SK-N-SH (cell line): ENCODE measurements at regions not wholly inside any gene's neighbourhood (a gene's known extent, or its start where the extent isn't known, plus 50 kb on each side); places are given as distances from the start of the nearest gene placed in this dataset.

Experiments
- CTCF ChIA-PET: fragments of 300-600, 350-600 bp; formaldehyde crosslinking; extraction: SDS; loops from one replicate; lab custom pipeline; 2021; lab: Yijun Ruan, JAX
- POLR2A ChIA-PET: fragments of 350-600 bp; sonication (Branson Sonifier 250); formaldehyde crosslinking; extraction: SDS; loops from one replicate; lab custom pipeline; 2020; ENCODE audit warnings: antibody characterized with exemption, inconsistent platforms; lab: Yijun Ruan, JAX
- DNase-seq: peaks from one replicate; pipeline ENCODE4 v3.0.0; 2012
- H2AFZ ChIP-seq: fragments of 200-600 bp; sonication (generic); 2 replicates; pipeline ENCODE4 v1.8.1; 2016; ENCODE audit warnings: antibody characterized with exemption, mild to moderate bottlenecking, low read depth
- H3F3A ChIP-seq: fragments of 200-600 bp; sonication (generic); replicated peaks from 2 replicates; pipeline ENCODE3; 2016; ENCODE audit warnings: antibody characterized with exemption, mild to moderate bottlenecking; ENCODE audit not compliant: insufficient read depth
- H3K27ac ChIP-seq, 2 experiments: fragments of 200-500 bp in 1 of 2; fragments of 200-600 bp in 1 of 2; sonication (Bioruptor generic) in 1 of 2; sonication (generic), shearing (Covaris generic) in 1 of 2; 2 replicates each; pipeline versions ENCODE4 v1.5.1 to v1.6.1; 2014 to 2016; ENCODE audit warnings: low read depth in 2 of 2, inconsistent platforms in 1 of 2, low read length in 1 of 2, mild to moderate bottlenecking in 1 of 2, mixed read lengths in 1 of 2
- H3K27me3 ChIP-seq: fragments of 200-600 bp; sonication (generic), shearing (Covaris generic); 2 replicates; pipeline ENCODE4 v1.6.1; 2016; ENCODE audit warnings: mixed run types; ENCODE audit not compliant: insufficient read depth
- H3K36me3 ChIP-seq, 2 experiments: fragments of 200-500 bp in 1 of 2; fragments of 200-600 bp in 1 of 2; sonication (Bioruptor generic) in 1 of 2; sonication (generic) in 1 of 2; replicated peaks in 1 of 2; 2 replicates each; pipeline versions ENCODE3 to v1.5.1; 2014 to 2016; ENCODE audit warnings: low read length in 1 of 2, mild to moderate bottlenecking in 1 of 2; ENCODE audit not compliant: insufficient read depth in 2 of 2, control insufficient read depth in 1 of 2
- H3K4me1 ChIP-seq, 2 experiments: fragments of 200-500 bp in 1 of 2; fragments of 200-600 bp in 1 of 2; sonication (Bioruptor generic) in 1 of 2; sonication (generic), shearing (Covaris generic) in 1 of 2; 2 replicates each; pipeline versions ENCODE4 v1.5.1 to v1.6.1; 2014 to 2016; ENCODE audit warnings: low read depth in 1 of 2, low read length in 1 of 2, mixed run types in 1 of 2; ENCODE audit not compliant: insufficient read depth in 2 of 2, control insufficient read depth in 1 of 2
- H3K4me2 ChIP-seq: fragments of 200-600 bp; sonication (generic), shearing (Covaris generic); 2 replicates; pipeline ENCODE4 v1.6.1; 2017; ENCODE audit warnings: mixed run types
- H3K4me3 ChIP-seq, 2 experiments: fragments of 200-500 bp in 1 of 2; fragments of 200-600 bp in 1 of 2; sonication (Bioruptor generic) in 1 of 2; sonication (generic), shearing (Covaris generic) in 1 of 2; 2 replicates each; pipeline versions ENCODE4 v1.5.1 to v1.8.1; 2014 to 2016; ENCODE audit warnings: low read depth in 2 of 2, inconsistent platforms in 1 of 2, low read length in 1 of 2, mild to moderate bottlenecking in 1 of 2, mixed read lengths in 1 of 2, moderate library complexity in 1 of 2
- H3K79me2 ChIP-seq: fragments of 200-600 bp; sonication (generic); 2 replicates; pipeline ENCODE4 v1.8.1; 2017; ENCODE audit warnings: mild to moderate bottlenecking; ENCODE audit not compliant: insufficient read depth
- H3K9ac ChIP-seq: fragments of 200-600 bp; sonication (generic); 2 replicates; pipeline ENCODE4 v1.6.1; 2017; ENCODE audit warnings: mixed run types
- H3K9me2 ChIP-seq: fragments of 200-600 bp; sonication (generic); 2 replicates; pipeline ENCODE4 v1.6.1; 2017; ENCODE audit warnings: mixed run types
- H3K9me3 ChIP-seq: fragments of 200-600 bp; sonication (generic); 2 replicates; pipeline ENCODE4 v1.6.1; 2017; ENCODE audit warnings: mixed run types, mild to moderate bottlenecking, moderate library complexity
- H4K20me1 ChIP-seq: fragments of 200-600 bp; sonication (generic); 2 replicates; pipeline ENCODE4 v1.6.1; 2017; ENCODE audit warnings: mild to moderate bottlenecking, mixed run types; ENCODE audit not compliant: insufficient read depth
- EP300 ChIP-seq, 2 experiments: IDR thresholded peaks; 2 replicates each; pipeline versions ENCODE4 v1.4.0 to v1.6.1; 2012; ENCODE audit warnings: borderline replicate concordance in 1 of 2, low read depth in 1 of 2, low read length in 1 of 2
- EZH2phosphoT487 ChIP-seq: fragments of 200-600 bp; sonication (generic); IDR thresholded peaks from 2 replicates; pipeline ENCODE4 v1.6.1; 2017; ENCODE audit warnings: low read depth, mixed run types, mild to moderate bottlenecking, antibody characterized with exemption, moderate library complexity, borderline replicate concordance
- FOSL2 ChIP-seq: IDR thresholded peaks from 2 replicates; pipeline ENCODE4 v1.4.0; 2012; ENCODE audit warnings: low read depth, mild to moderate bottlenecking, moderate library complexity, borderline replicate concordance
- FOXM1 ChIP-seq: IDR thresholded peaks from 2 replicates; pipeline ENCODE4 v1.4.0; 2012; ENCODE audit warnings: low read depth, mild to moderate bottlenecking
- GABPA ChIP-seq: IDR thresholded peaks from 2 replicates; pipeline ENCODE4 v1.4.0; 2012; ENCODE audit warnings: low read depth, mild to moderate bottlenecking
- MAX ChIP-seq: IDR thresholded peaks from 2 replicates; pipeline ENCODE4 v1.4.0; 2012; ENCODE audit warnings: low read depth
- MEF2A ChIP-seq: IDR thresholded peaks from 2 replicates; pipeline ENCODE4 v1.4.0; 2012; ENCODE audit warnings: low read depth, borderline replicate concordance
- NFIC ChIP-seq: IDR thresholded peaks from 2 replicates; pipeline ENCODE4 v1.4.0; 2012; ENCODE audit warnings: borderline replicate concordance
- NRF1 ChIP-seq: IDR thresholded peaks from 2 replicates; pipeline ENCODE4 v1.6.1; 2012; ENCODE audit warnings: low read depth, mild to moderate bottlenecking, low read length
- POLR2AphosphoS5 ChIP-seq: IDR thresholded peaks from 2 replicates; pipeline ENCODE4 v1.6.1; 2012; ENCODE audit warnings: low read depth, low read length
- RCOR1 ChIP-seq: fragments of 150-350 bp; IDR thresholded peaks from 2 replicates; pipeline ENCODE4 v1.6.1; 2017; ENCODE audit warnings: antibody characterized with exemption, low read length
- REST ChIP-seq: IDR thresholded peaks from 2 replicates; pipeline ENCODE4 v1.6.1; 2012; ENCODE audit warnings: mild to moderate bottlenecking, low read depth, low read length, moderate library complexity
- RFX5 ChIP-seq: IDR thresholded peaks from 2 replicates; pipeline ENCODE4 v1.6.1; 2012; ENCODE audit warnings: mild to moderate bottlenecking, improper control_type of control experiment, low read length
- SIN3A ChIP-seq: IDR thresholded peaks from 2 replicates; pipeline ENCODE4 v1.6.1; 2012; ENCODE audit warnings: low read depth, mild to moderate bottlenecking, low read length, moderate library complexity, borderline replicate concordance
- SMC3 ChIP-seq: IDR thresholded peaks from 2 replicates; pipeline ENCODE4 v1.6.1; 2012; ENCODE audit warnings: low read depth, low read length, improper control_type of control experiment
- TAF1 ChIP-seq: IDR thresholded peaks from 2 replicates; pipeline ENCODE4 v1.6.1; 2012; ENCODE audit warnings: low read depth, mild to moderate bottlenecking, low read length, moderate library complexity, borderline replicate concordance
- TEAD4 ChIP-seq: IDR thresholded peaks from 2 replicates; pipeline ENCODE4 v1.4.0; 2012; ENCODE audit warnings: mild to moderate bottlenecking, borderline replicate concordance; ENCODE audit not compliant: insufficient read depth
- USF1 ChIP-seq: IDR thresholded peaks from 2 replicates; pipeline ENCODE4 v1.4.0; 2012; ENCODE audit warnings: low read depth, borderline replicate concordance
- YY1 ChIP-seq: IDR thresholded peaks from 2 replicates; pipeline ENCODE4 v1.4.0; 2012; ENCODE audit warnings: low read depth, mild to moderate bottlenecking
- WGBS: methylation state at CpG from one replicate; pipeline ENCODE4 v1.1.6; 2017; ENCODE audit warnings: low lambda C conversion rate; 5-methylcytosine and 5-hydroxymethylcytosine counted together

- no peak for TF ChIP-seq NFIC
- TF ChIP-seq EP300 (IDR thresholded peaks at IDR 0.05; ENCODE audit: borderline replicate concordance in 1 of 2, low read depth in 1 of 2, low read length in 1 of 2): no peak
- no peak for TF ChIP-seq RCOR1
- TF ChIP-seq FOXM1: no peak
- TF ChIP-seq, all 33 proteins: peak for 0
These were observed 134.6 kb upstream of the RAB12 start (continued) for GRCh38 chr18:8474661-8475060.

- Histone ChIP-seq H4K20me1 (no peaks in the 10 kb centered on the region), H3K4me2 (no peak overlapping the region), H3F3A (no peaks in the 10 kb centered on the region), H3K27me3 (no peaks in the 10 kb centered on the region), H3K9ac (no peak overlapping the region), H3K9me2 (no peaks in the 10 kb centered on the region), H3K4me3 (no peak overlapping the region), H3K27ac (no peak overlapping the region), H3K4me1 (peaks cover 0 to 6% of the 10 kb centered on the region in 2 experiments; a peak in 1 of 4 replicates), H3K36me3 (no peaks in the 10 kb centered on the region), H3K79me2 (no peaks in the 10 kb centered on the region), H2AFZ (no peak overlapping the region), H3K9me3 (no peaks in the 10 kb centered on the region)
- WGBS: 32% methylated on average over 5 of the region's 5 CpGs
- CTCF ChIA-PET: interaction anchor here (0.9 to 6.0 kb wide), 16 partner anchors 10 to 1205 kb away, joined by 3 to 87 read pairs (median 5); partner anchors contain the start of gene PTPRM
- TF ChIP-seq TAF1: no peak
- no peak for TF ChIP-seq FOSL2
- no peak for TF ChIP-seq YY1
- no peak for TF ChIP-seq MEF2A
- no peak for TF ChIP-seq POLR2AphosphoS5
- no peak for TF ChIP-seq GABPA
- TF ChIP-seq REST: no peak
- no peak for TF ChIP-seq EZH2phosphoT487
- no peak for TF ChIP-seq RCOR1
- no peak for TF ChIP-seq NRF1
- TF ChIP-seq USF1: no peak
- no peak for TF ChIP-seq TEAD4
- TF ChIP-seq SIN3A: no peak
- TF ChIP-seq MAX: no peak
- no peak for TF ChIP-seq EP300 (IDR thresholded peaks at IDR 0.05; ENCODE audit: borderline replicate concordance in 1 of 2, low read depth in 1 of 2, low read length in 1 of 2)
- no peak for TF ChIP-seq RFX5
- TF ChIP-seq SMC3: no peak
- DNase-seq: no peak
- POLR2A ChIA-PET: no interaction called here
These were observed 131.6 kb upstream of the RAB12 start for GRCh38 chr18:8477615-8478014.
